ENCODE measurements at regions not wholly inside any gene's neighbourhood (a gene's known extent, or its start where the extent isn't known, plus 50 kb on each side); places are given as distances from the start of the nearest gene placed in this dataset.

GRCh38 chr13:97879646-97880310, 73.7 kb upstream of the IPO5 start:
- Mint-ChIP-seq H3K4me1 (ENCODE audit: unreplicated experiment) (peaks cover 8% of the 10 kb centered on the region), H3K36me3 (ENCODE audit: low read depth, unreplicated experiment) (peaks cover 4% of the 10 kb centered on the region), H3K27ac (ENCODE audit: unreplicated experiment) (no peak overlapping the region), H3K4me3 (ENCODE audit: unreplicated experiment) (no peak overlapping the region), H3K27me3 (ENCODE audit: unreplicated experiment) (peaks cover 6% of the 10 kb centered on the region), H3K9me3 (ENCODE audit: unreplicated experiment) (no peaks in the 10 kb centered on the region)
- TF ChIP-seq CTCF (IDR thresholded peaks at IDR 0.05; ENCODE audit: unreplicated experiment): no peak
- no peak for DNase-seq (ENCODE audit: low spot score)

GRCh38 chr13:97880311-97880675, 73.2 kb upstream of the IPO5 start:
- peaks cover 6% of the 10 kb centered on the region for H3K4me1 Mint-ChIP-seq (ENCODE audit: unreplicated experiment)
- H3K27me3 Mint-ChIP-seq (ENCODE audit: unreplicated experiment): peaks cover 6% of the 10 kb centered on the region
- no peak for DNase-seq (ENCODE audit: low spot score)
- no peak overlapping the region for H3K27ac Mint-ChIP-seq (ENCODE audit: unreplicated experiment)
- peaks cover 4% of the 10 kb centered on the region for H3K36me3 Mint-ChIP-seq (ENCODE audit: low read depth, unreplicated experiment)
- no peaks in the 10 kb centered on the region for H3K9me3 Mint-ChIP-seq (ENCODE audit: unreplicated experiment)
- TF ChIP-seq CTCF (IDR thresholded peaks at IDR 0.05; ENCODE audit: unreplicated experiment): no peak
- no peak overlapping the region for H3K4me3 Mint-ChIP-seq (ENCODE audit: unreplicated experiment)

GRCh38 chr13:97881556-97881955, 71.9 kb upstream of the IPO5 start:
- no peak for DNase-seq (ENCODE audit: low spot score)
- no peak for TF ChIP-seq CTCF (IDR thresholded peaks at IDR 0.05; ENCODE audit: unreplicated experiment)
- Mint-ChIP-seq H3K4me1 (ENCODE audit: unreplicated experiment) (peaks cover 6% of the 10 kb centered on the region), H3K4me3 (ENCODE audit: unreplicated experiment) (no peak overlapping the region), H3K9me3 (ENCODE audit: unreplicated experiment) (no peaks in the 10 kb centered on the region), H3K27ac (ENCODE audit: unreplicated experiment) (no peak overlapping the region), H3K36me3 (ENCODE audit: low read depth, unreplicated experiment) (peaks cover 4% of the 10 kb centered on the region), H3K27me3 (ENCODE audit: unreplicated experiment) (peaks cover 10% of the 10 kb centered on the region)

GRCh38 chr13:97883396-97883795, 70.1 kb upstream of the IPO5 start:
- Mint-ChIP-seq H3K4me3 (ENCODE audit: unreplicated experiment) (no peak overlapping the region), H3K9me3 (ENCODE audit: unreplicated experiment) (no peaks in the 10 kb centered on the region), H3K27me3 (ENCODE audit: unreplicated experiment) (peaks cover 12% of the 10 kb centered on the region), H3K4me1 (ENCODE audit: unreplicated experiment) (peaks cover 6% of the 10 kb centered on the region), H3K36me3 (ENCODE audit: low read depth, unreplicated experiment) (peaks cover 4% of the 10 kb centered on the region), H3K27ac (ENCODE audit: unreplicated experiment) (no peak overlapping the region)
- no peak for DNase-seq (ENCODE audit: low spot score)
- TF ChIP-seq CTCF (IDR thresholded peaks at IDR 0.05; ENCODE audit: unreplicated experiment): no peak

- DNase-seq (ENCODE audit: low spot score): no peak
- Mint-ChIP-seq H3K27me3 (ENCODE audit: unreplicated experiment) (peaks cover 12% of the 10 kb centered on the region), H3K36me3 (ENCODE audit: low read depth, unreplicated experiment) (peaks cover 4% of the 10 kb centered on the region), H3K4me1 (ENCODE audit: unreplicated experiment) (peaks cover 5% of the 10 kb centered on the region), H3K4me3 (ENCODE audit: unreplicated experiment) (no peak overlapping the region), H3K9me3 (ENCODE audit: unreplicated experiment) (no peaks in the 10 kb centered on the region), H3K27ac (ENCODE audit: unreplicated experiment) (no peak overlapping the region)
- no peak for TF ChIP-seq CTCF (IDR thresholded peaks at IDR 0.05; ENCODE audit: unreplicated experiment)
Observed at GRCh38 chr13:97884707-97885468, 68.6 kb upstream of the IPO5 start.

Data from endothelial cell (in vitro differentiated cells).